Esophagus squamous epithelium (tissue), 4 donors: ENCODE measurements at regions not wholly inside any gene's neighbourhood (a gene's known extent, or its start where the extent isn't known, plus 50 kb on each side); places are given as distances from the start of the nearest gene placed in this dataset.

Source experiments
- POLR2A ChIP-seq, 4 donors: fragments of 450-650 bp; IDR thresholded peaks; one replicate each; pipeline ENCODE4 v1.6.1; 2017; ENCODE audit warnings: antibody characterized with exemption in 4 of 4, mild to moderate bottlenecking in 4 of 4, moderate library complexity in 3 of 4
- TF ChIP-seq, protein P1 (sequence below), 6 experiments: fragments of 450-650 bp in 4 of 6; fragments of 200-600 bp in 2 of 6; sonication (generic) in 2 of 6; IDR thresholded peaks; one replicate each; pipeline ENCODE4 v1.5.1; 2016 to 2019; ENCODE audit warnings: antibody characterized with exemption in 6 of 6, mild to moderate bottlenecking in 4 of 6, moderate library complexity in 4 of 6

DNA sequence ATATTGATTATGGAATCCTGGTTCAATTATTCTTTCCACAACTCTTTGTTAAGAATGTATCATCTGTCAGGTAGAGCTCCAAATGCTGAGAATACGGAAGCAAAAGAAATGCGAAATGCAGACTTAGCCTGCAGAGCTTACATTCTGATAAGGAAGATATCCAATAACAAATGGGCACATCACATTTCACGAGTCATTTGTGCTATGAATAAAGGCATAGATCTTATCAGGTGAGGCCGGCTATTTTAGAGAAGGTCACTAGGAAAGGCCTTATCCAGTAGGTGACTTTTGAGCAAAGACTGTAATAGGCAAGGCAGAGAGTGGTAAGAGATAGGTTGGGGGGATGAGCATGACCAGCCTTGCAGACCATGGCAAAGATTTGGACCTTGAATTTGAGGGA is 174.3 kb upstream of the SERPINE2 start:
- TF ChIP-seq, protein P1, sequence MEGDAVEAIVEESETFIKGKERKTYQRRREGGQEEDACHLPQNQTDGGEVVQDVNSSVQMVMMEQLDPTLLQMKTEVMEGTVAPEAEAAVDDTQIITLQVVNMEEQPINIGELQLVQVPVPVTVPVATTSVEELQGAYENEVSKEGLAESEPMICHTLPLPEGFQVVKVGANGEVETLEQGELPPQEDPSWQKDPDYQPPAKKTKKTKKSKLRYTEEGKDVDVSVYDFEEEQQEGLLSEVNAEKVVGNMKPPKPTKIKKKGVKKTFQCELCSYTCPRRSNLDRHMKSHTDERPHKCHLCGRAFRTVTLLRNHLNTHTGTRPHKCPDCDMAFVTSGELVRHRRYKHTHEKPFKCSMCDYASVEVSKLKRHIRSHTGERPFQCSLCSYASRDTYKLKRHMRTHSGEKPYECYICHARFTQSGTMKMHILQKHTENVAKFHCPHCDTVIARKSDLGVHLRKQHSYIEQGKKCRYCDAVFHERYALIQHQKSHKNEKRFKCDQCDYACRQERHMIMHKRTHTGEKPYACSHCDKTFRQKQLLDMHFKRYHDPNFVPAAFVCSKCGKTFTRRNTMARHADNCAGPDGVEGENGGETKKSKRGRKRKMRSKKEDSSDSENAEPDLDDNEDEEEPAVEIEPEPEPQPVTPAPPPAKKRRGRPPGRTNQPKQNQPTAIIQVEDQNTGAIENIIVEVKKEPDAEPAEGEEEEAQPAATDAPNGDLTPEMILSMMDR (IDR thresholded peaks at IDR 0.05), result no peak
- TF ChIP-seq POLR2A (IDR thresholded peaks at IDR 0.05), result no peak
